AG10803 (cell line): ENCODE measurements at regions not wholly inside any gene's neighbourhood (a gene's known extent, or its start where the extent isn't known, plus 50 kb on each side); places are given as distances from the start of the nearest gene placed in this dataset.

Source experiments
- DNase-seq: peaks from one replicate; pipeline ENCODE4 v3.0.0; 2010; ENCODE audit warnings: low read depth
- H3K4me3 ChIP-seq: 2 replicates; pipeline ENCODE4 v1.5.1; 2011; ENCODE audit warnings: mild to moderate bottlenecking, low read length, control low read depth
- CTCF ChIP-seq: conservative IDR thresholded peaks from 2 replicates; pipeline ENCODE4 v1.5.1; 2011; ENCODE audit warnings: mild to moderate bottlenecking, low read length, control low read depth, inconsistent platforms

- no peak overlapping the region for H3K4me3 ChIP-seq
- TF ChIP-seq CTCF: no peak
- no peak for DNase-seq
Measured at GRCh38 chr3:21860657-21861056, 109.6 kb upstream of the ZNF385D start.

- H3K4me3 ChIP-seq: no peak overlapping the region
- TF ChIP-seq CTCF: no peak
- no peak for DNase-seq
Measured at GRCh38 chr3:21876782-21877181, 125.8 kb upstream of the ZNF385D start.

- no peak for TF ChIP-seq CTCF
- DNase-seq: no peak
- no peak overlapping the region for H3K4me3 ChIP-seq
Measured at GRCh38 chr3:21877214-21877754, 126.3 kb upstream of the ZNF385D start.

GRCh38 chr3:21879184-21879886 is 128.3 kb upstream of the ZNF385D start:
- TF ChIP-seq CTCF: no peak
- no peak overlapping the region for H3K4me3 ChIP-seq
- DNase-seq: no peak

- no peak for DNase-seq
- no peak for TF ChIP-seq CTCF
- no peak overlapping the region for H3K4me3 ChIP-seq
Measured at GRCh38 chr3:21888656-21889055, 137.6 kb upstream of the ZNF385D start.

- TF ChIP-seq CTCF: no peak
Measured at GRCh38 chr3:21889166-21889565, 138.2 kb upstream of the ZNF385D start.

GRCh38 chr3:21892104-21892503 is 141.1 kb upstream of the ZNF385D start:
- no peak for TF ChIP-seq CTCF
- DNase-seq: no peak
- H3K4me3 ChIP-seq: no peak overlapping the region

More at GRCh38 chr3:21889166-21889565, 138.2 kb upstream of the ZNF385D start:
- no peak overlapping the region for H3K4me3 ChIP-seq
- DNase-seq: no peak
